ENCODE measurements at regions not wholly inside any gene's neighbourhood (a gene's known extent, or its start where the extent isn't known, plus 50 kb on each side); places are given as distances from the start of the nearest gene placed in this dataset.

DNA sequence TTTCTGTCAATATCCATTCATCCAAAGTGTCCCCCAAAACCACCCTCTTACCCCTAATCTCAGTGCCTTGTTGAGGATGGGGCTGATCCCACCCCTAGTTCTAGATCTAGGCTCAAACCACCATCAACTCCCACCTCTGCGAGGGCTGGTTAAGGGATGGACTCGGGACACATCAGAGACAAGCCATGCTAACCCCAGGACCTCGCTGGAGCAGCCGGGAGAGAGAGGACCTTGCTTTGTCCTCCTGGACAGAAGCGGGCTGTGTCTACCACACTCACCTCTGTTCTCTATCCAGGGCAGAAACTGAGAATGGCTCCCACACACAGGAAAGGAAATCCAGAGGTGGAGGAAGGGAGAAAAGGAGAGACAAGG lies 90.8 kb upstream of the UQCRFS1 start:
- Histone ChIP-seq H3K27ac (ENCODE audit: low read depth, low read length, severe bottlenecking) (no peak overlapping the region), H3K4me1 (ENCODE audit: control insufficient read depth, insufficient read depth, low read length, poor library complexity, severe bottlenecking) (no peaks in the 10 kb centered on the region), H3K9me3 (ENCODE audit: control insufficient read depth, low read length) (no peaks in the 10 kb centered on the region), H3K4me3 (ENCODE audit: extremely low read depth, insufficient read depth, low read length, poor library complexity, severe bottlenecking) (no peak overlapping the region), H3K36me3 (ENCODE audit: control insufficient read depth, insufficient read depth, low read length) (no peaks in the 10 kb centered on the region)
- WGBS, 2 experiments (ENCODE audit: insufficient coverage in 2 of 2), result 79 to 85% methylated on average over 3 to 4 of the region's 5 CpGs

- no peak overlapping the region for H3K27ac ChIP-seq (ENCODE audit: low read depth, low read length, severe bottlenecking)
- WGBS, 2 experiments (ENCODE audit: insufficient coverage in 2 of 2), result 88 to 92% methylated on average over 1 of the region's 1 CpG
- no peak overlapping the region for H3K4me3 ChIP-seq (ENCODE audit: extremely low read depth, insufficient read depth, low read length, poor library complexity, severe bottlenecking)
- H3K9me3 ChIP-seq (ENCODE audit: control insufficient read depth, low read length), result no peaks in the 10 kb centered on the region
- H3K4me1 ChIP-seq (ENCODE audit: control insufficient read depth, insufficient read depth, low read length, poor library complexity, severe bottlenecking), result no peaks in the 10 kb centered on the region
- no peaks in the 10 kb centered on the region for H3K36me3 ChIP-seq (ENCODE audit: control insufficient read depth, insufficient read depth, low read length)
Observed at GRCh38 chr19:29305268-29305667, 92.3 kb upstream of the UQCRFS1 start.

- WGBS, 2 experiments (ENCODE audit: insufficient coverage in 2 of 2), result 2 to 15% methylated on average over 5 to 9 of the region's 12 CpGs
- H3K36me3 ChIP-seq (ENCODE audit: control insufficient read depth, insufficient read depth, low read length), result no peaks in the 10 kb centered on the region
- H3K4me3 ChIP-seq (ENCODE audit: extremely low read depth, insufficient read depth, low read length, poor library complexity, severe bottlenecking), result no peak overlapping the region
- no peaks in the 10 kb centered on the region for H3K9me3 ChIP-seq (ENCODE audit: control insufficient read depth, low read length)
- H3K4me1 ChIP-seq (ENCODE audit: control insufficient read depth, insufficient read depth, low read length, poor library complexity, severe bottlenecking), result no peaks in the 10 kb centered on the region
- H3K27ac ChIP-seq (ENCODE audit: low read depth, low read length, severe bottlenecking), result no peak overlapping the region
Observed at GRCh38 chr19:29308977-29309590, 96.1 kb upstream of the UQCRFS1 start.

DNA sequence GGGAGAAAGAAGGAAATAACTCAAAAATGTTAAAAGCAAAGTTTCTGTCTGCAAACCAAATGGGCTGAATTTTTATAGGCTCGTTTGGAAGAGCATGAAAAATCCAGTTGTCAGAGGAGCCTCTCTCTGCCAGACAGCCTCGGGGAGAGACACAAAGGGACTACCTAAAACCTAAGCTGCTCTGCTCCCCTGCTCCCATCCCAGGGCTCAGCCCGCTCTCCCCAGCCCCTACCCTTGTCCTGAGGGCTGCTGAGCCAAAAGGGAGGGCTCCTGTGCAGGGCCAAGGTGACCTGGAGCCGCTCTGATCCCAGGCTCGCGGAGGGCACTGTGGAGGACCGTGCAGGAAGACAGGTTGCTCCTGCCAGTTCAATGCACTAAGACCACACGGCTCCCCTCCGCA lies 96.7 kb upstream of the UQCRFS1 start:
- no peaks in the 10 kb centered on the region for H3K36me3 ChIP-seq (ENCODE audit: control insufficient read depth, insufficient read depth, low read length)
- no peak overlapping the region for H3K27ac ChIP-seq (ENCODE audit: low read depth, low read length, severe bottlenecking)
- no peak overlapping the region for H3K4me3 ChIP-seq (ENCODE audit: extremely low read depth, insufficient read depth, low read length, poor library complexity, severe bottlenecking)
- 51 to 66% methylated on average over 7 to 8 of the region's 9 CpGs for whole genome bisulfite sequencing, 2 experiments (ENCODE audit: insufficient coverage in 2 of 2)
- H3K9me3 ChIP-seq (ENCODE audit: control insufficient read depth, low read length), result no peaks in the 10 kb centered on the region
- no peaks in the 10 kb centered on the region for H3K4me1 ChIP-seq (ENCODE audit: control insufficient read depth, insufficient read depth, low read length, poor library complexity, severe bottlenecking)

DNA sequence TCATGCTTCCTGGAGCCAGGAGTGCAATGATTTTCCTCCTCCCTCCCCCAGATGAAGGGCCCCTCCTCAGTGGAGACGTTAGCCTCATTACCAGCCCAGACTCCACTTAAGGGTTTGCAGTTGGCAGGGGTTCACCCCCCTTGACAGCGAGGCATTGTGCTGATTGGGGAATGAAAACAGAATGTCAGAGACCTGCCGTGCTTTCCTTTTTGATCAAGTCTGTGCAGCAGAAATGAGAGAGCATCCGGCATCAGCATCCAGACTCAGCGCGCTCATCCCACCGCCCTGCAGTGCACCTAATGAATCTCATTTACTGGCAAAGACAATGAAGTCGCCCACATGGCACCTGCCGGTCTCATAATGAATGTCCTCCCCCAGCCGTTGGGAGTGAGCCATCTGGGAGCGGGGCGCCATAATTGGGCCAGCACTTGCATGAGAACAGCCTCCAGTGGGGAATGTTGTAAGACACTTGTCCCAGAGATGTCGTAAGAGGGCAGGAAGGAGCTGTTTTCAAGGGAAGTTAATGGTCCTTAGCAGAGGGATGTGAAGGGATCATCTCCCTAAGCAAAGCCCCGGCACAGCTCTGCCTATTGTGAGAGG lies 98.3 kb upstream of the UQCRFS1 start:
- 42 to 55% methylated on average over 12 of the region's 14 CpGs for WGBS, 2 experiments (ENCODE audit: insufficient coverage in 2 of 2)
- Histone ChIP-seq H3K9me3 (ENCODE audit: control insufficient read depth, low read length) (no peaks in the 10 kb centered on the region), H3K4me3 (ENCODE audit: extremely low read depth, insufficient read depth, low read length, poor library complexity, severe bottlenecking) (no peak overlapping the region), H3K27ac (ENCODE audit: low read depth, low read length, severe bottlenecking) (no peak overlapping the region), H3K36me3 (ENCODE audit: control insufficient read depth, insufficient read depth, low read length) (no peaks in the 10 kb centered on the region), H3K4me1 (ENCODE audit: control insufficient read depth, insufficient read depth, low read length, poor library complexity, severe bottlenecking) (no peaks in the 10 kb centered on the region)

GRCh38 chr19:29315556-29316190 lies 102.7 kb upstream of the UQCRFS1 start:
- 51 to 63% methylated on average over 3 of the region's 4 CpGs for WGBS, 2 experiments (ENCODE audit: insufficient coverage in 2 of 2)
- Histone ChIP-seq H3K9me3 (ENCODE audit: control insufficient read depth, low read length) (no peaks in the 10 kb centered on the region), H3K4me1 (ENCODE audit: control insufficient read depth, insufficient read depth, low read length, poor library complexity, severe bottlenecking) (no peaks in the 10 kb centered on the region), H3K4me3 (ENCODE audit: extremely low read depth, insufficient read depth, low read length, poor library complexity, severe bottlenecking) (no peak overlapping the region), H3K36me3 (ENCODE audit: control insufficient read depth, insufficient read depth, low read length) (no peaks in the 10 kb centered on the region), H3K27ac (ENCODE audit: low read depth, low read length, severe bottlenecking) (no peak overlapping the region)

DNA sequence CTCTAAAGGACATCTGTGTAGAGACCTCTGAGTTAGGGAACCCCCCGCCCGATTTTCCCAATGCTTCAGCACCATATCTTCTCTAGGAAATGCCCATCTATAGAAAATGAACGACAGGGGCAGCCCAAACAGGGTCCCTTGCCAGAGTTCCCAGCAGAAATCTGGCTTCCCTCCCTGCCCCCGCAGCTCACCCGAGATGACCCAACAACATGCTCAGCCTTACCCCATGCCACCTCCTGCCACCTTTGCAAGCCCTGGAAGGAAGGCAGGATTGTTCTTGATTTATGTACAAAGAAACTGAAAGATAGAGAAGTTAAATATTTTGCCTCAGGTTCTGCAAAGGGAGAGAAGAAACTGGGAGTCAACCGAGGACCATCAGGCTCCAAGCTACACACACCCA lies 105.6 kb upstream of the UQCRFS1 start:
- Histone ChIP-seq H3K4me1 (ENCODE audit: control insufficient read depth, insufficient read depth, low read length, poor library complexity, severe bottlenecking) (no peaks in the 10 kb centered on the region), H3K4me3 (ENCODE audit: extremely low read depth, insufficient read depth, low read length, poor library complexity, severe bottlenecking) (no peak overlapping the region), H3K36me3 (ENCODE audit: control insufficient read depth, insufficient read depth, low read length) (no peaks in the 10 kb centered on the region), H3K9me3 (ENCODE audit: control insufficient read depth, low read length) (no peaks in the 10 kb centered on the region), H3K27ac (ENCODE audit: low read depth, low read length, severe bottlenecking) (no peak overlapping the region)
- WGBS, 2 experiments (ENCODE audit: insufficient coverage in 2 of 2), result 65 to 95% methylated on average over 3 to 4 of the region's 6 CpGs

DNA sequence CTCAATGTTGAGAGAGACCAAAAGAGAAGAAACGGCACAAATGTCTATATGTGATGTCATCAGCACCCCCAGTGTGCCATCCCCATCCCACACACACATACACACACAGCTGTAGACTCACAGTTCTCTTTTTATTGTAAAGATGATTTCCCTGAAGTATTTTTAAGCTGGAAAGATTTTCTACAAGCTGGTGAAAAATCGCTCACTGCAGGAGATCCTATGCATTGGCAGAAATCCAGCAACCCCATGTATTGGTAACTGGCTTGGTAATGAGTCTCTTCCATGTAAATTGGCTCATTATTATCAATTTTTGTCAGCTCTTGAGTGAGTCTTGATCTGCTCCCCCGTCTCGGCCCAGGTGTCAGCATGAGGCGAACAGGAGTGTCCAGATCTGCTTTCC lies 107.1 kb upstream of the UQCRFS1 start:
- Histone ChIP-seq H3K9me3 (ENCODE audit: control insufficient read depth, low read length) (no peaks in the 10 kb centered on the region), H3K27ac (ENCODE audit: low read depth, low read length, severe bottlenecking) (no peak overlapping the region), H3K36me3 (ENCODE audit: control insufficient read depth, insufficient read depth, low read length) (no peaks in the 10 kb centered on the region), H3K4me3 (ENCODE audit: extremely low read depth, insufficient read depth, low read length, poor library complexity, severe bottlenecking) (no peak overlapping the region), H3K4me1 (ENCODE audit: control insufficient read depth, insufficient read depth, low read length, poor library complexity, severe bottlenecking) (no peaks in the 10 kb centered on the region)
- WGBS, 2 experiments (ENCODE audit: insufficient coverage in 2 of 2), result 83 to 89% methylated on average over 3 to 4 of the region's 5 CpGs

- Histone ChIP-seq H3K27ac (ENCODE audit: low read depth, low read length, severe bottlenecking) (no peak overlapping the region), H3K4me1 (ENCODE audit: control insufficient read depth, insufficient read depth, low read length, poor library complexity, severe bottlenecking) (no peaks in the 10 kb centered on the region), H3K36me3 (ENCODE audit: control insufficient read depth, insufficient read depth, low read length) (no peaks in the 10 kb centered on the region), H3K9me3 (ENCODE audit: control insufficient read depth, low read length) (no peaks in the 10 kb centered on the region), H3K4me3 (ENCODE audit: extremely low read depth, insufficient read depth, low read length, poor library complexity, severe bottlenecking) (no peak overlapping the region)
- 84 to 95% methylated on average over 7 of the region's 7 CpGs for WGBS, 2 experiments (ENCODE audit: insufficient coverage in 2 of 2)
Observed at GRCh38 chr19:29320618-29321017, 107.7 kb upstream of the UQCRFS1 start.

DNA sequence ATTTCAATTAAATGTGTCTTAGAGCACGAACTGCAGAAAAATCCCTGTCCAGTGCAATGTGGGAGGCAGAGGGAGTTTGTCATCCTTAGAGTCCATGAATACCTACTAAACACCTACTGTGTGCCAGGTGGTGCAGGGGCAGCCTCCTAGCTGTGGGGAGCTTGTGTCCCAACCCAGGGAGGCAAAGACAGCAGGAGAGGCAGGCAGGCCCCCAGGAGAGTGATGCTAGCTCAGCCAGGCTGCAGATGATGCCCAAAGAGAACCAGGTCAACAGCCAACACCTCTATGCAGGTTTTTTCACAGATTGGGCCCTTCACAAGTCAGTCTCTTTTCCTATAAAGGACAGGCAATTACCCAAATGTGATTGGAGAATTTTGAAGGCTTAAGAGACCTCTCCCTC lies 108.2 kb upstream of the UQCRFS1 start:
- H3K9me3 ChIP-seq (ENCODE audit: control insufficient read depth, low read length), result no peaks in the 10 kb centered on the region
- no peak overlapping the region for H3K4me3 ChIP-seq (ENCODE audit: extremely low read depth, insufficient read depth, low read length, poor library complexity, severe bottlenecking)
- no peak overlapping the region for H3K27ac ChIP-seq (ENCODE audit: low read depth, low read length, severe bottlenecking)
- peaks cover 4% of the 10 kb centered on the region for H3K4me1 ChIP-seq (ENCODE audit: control insufficient read depth, insufficient read depth, low read length, poor library complexity, severe bottlenecking)
- no peaks in the 10 kb centered on the region for H3K36me3 ChIP-seq (ENCODE audit: control insufficient read depth, insufficient read depth, low read length)
- no CpG with 5 or more reads among the region's 1 CpG for whole genome bisulfite sequencing, 2 experiments (ENCODE audit: insufficient coverage in 2 of 2)

DNA sequence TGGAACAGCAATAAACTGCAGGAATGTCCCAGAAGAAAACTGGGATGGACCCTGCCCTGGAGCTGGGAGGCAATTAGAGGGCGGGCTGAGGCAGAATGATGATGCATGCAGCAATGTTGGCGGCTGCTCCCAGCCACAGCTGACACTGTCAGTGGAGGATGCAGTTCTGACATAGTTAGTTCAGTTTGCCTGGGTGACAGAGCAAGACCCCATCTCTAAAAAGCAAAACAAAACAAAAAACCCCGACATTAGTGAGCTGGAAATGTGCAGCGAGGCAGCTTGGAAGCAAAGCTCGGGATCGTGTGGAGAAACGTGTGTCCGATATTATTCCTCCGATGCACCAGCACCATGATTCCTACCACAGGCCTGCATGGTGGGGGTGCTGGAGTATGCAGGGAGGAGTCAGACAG lies 110.1 kb upstream of the UQCRFS1 start:
- Histone ChIP-seq H3K9me3 (ENCODE audit: control insufficient read depth, low read length) (no peaks in the 10 kb centered on the region), H3K4me3 (ENCODE audit: extremely low read depth, insufficient read depth, low read length, poor library complexity, severe bottlenecking) (no peak overlapping the region), H3K27ac (ENCODE audit: low read depth, low read length, severe bottlenecking) (no peak overlapping the region), H3K36me3 (ENCODE audit: control insufficient read depth, insufficient read depth, low read length) (no peaks in the 10 kb centered on the region), H3K4me1 (ENCODE audit: control insufficient read depth, insufficient read depth, low read length, poor library complexity, severe bottlenecking) (peaks cover 7% of the 10 kb centered on the region)
- WGBS, 2 experiments (ENCODE audit: insufficient coverage in 2 of 2), result 93% methylated on average over 7 to 9 of the region's 9 CpGs
